Fibroblast of skin of left biceps (primary cell): ENCODE measurements at regions not wholly inside any gene's neighbourhood (a gene's known extent, or its start where the extent isn't known, plus 50 kb on each side); places are given as distances from the start of the nearest gene placed in this dataset.
A peak's percentile ranks its signal among the peaks of the same experiment; 100 is the strongest.
"Not testable (repeated sequence)": the region's sequence is repeated elsewhere in the genome, so short reads cannot be mapped to it uniquely, and the experiment has no call there.

Experiments
- DNase-seq, 2 experiments: peaks; one replicate each; pipeline ENCODE4 v3.0.0-alpha.2; 2013; ENCODE audit warnings: low read depth in 2 of 2

GRCh38 chr5:128730021-128730420, 192.0 kb upstream of the FBN2 start:
- DNase-seq = not testable (repeated sequence)

GRCh38 chr5:128735656-128736055, 197.6 kb upstream of the FBN2 start:
- DNase-seq = not testable (repeated sequence)

DNA sequence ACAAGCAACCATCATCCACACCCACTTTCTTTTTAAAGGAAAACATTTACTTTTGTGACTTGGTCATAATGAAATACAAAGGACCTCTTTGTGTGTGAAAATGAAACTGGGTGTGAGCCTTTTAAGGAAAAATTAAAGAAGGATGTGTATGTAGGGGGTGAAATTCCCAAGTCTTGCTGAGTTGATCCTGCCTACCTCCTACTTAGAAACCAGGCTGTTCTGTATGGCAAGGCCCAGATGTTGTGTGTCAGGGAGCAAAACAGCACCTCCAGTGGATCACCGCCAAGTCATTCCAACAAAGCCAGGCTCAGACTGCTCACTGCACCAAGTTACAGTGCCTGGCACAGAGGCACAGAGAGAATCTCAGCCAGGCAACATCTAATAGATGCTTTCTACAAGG, 198.5 kb upstream of the FBN2 start:
- no peak for DNase-seq

- DNase-seq = no peak
Observed at GRCh38 chr5:128749136-128749898, 211.3 kb upstream of the FBN2 start.

- no peak for DNase-seq
Observed at GRCh38 chr5:128750155-128750554, 212.1 kb upstream of the FBN2 start.

GRCh38 chr5:128757196-128757959, 207.9 kb upstream of the SLC27A6 start:
- no peak for DNase-seq

- DNase-seq = no peak
Observed at GRCh38 chr5:128762661-128763306, 202.5 kb upstream of the SLC27A6 start.

DNA sequence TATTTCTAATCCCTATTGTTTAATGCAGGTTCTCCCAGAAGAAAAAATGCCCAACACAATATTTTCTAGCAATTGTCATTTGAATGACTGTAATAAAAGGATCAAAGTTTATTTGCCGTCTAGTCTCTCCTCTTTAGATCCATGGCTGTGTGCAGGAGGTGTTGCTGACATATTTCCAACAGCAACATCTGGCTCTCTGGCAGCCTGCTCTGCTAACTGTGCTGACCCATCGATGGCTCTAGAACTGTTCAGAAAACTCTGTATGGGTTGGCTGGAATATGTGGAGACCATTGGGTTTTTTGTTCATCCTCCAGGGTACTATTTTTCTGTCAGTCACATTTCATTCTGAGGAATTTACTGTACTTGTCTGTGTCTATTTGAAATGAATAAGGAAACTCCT, 202.0 kb upstream of the SLC27A6 start:
- DNase-seq = no peak

DNA sequence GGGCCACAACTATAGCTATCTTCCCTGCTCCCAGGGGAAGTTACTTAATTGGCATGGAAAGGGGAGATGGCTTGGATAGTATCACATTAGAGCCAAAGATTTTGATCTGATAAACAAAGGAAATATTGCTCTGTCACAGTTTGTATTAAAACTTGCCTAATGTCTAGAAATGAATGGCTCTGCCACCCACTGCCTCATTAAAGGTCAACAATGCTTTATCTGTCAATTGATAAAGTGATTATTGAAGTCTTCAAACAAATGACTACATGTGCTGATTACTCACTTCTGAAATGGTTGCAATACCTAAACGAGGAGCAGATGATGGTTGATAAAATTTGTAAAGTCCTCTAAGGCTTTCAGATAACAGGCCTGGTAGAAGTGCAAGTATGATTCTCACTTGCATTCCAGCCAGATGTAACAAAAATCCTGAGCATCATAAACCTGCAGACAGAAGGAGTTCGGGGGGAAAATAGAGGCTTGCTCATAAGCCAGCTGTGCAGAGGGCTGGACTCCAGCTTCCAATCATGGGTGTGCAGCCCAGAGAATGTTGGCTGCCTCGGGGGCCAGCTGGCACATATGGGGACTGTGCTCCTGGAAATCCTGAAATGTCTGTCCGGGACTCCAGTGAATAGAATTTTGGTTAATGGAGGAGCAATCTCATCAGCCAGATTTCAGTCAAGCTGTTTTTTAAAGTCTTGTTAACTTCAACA, 200.5 kb upstream of the SLC27A6 start:
- no peak for DNase-seq

GRCh38 chr5:128765448-128766061, 199.7 kb upstream of the SLC27A6 start:
- no peak for DNase-seq

- DNase-seq = no peak
Observed at GRCh38 chr5:128766406-128766805, 198.9 kb upstream of the SLC27A6 start.

- no peak for DNase-seq
Observed at GRCh38 chr5:128770907-128771306, 194.4 kb upstream of the SLC27A6 start.

- DNase-seq = no peak
Observed at GRCh38 chr5:128772356-128772755, 192.9 kb upstream of the SLC27A6 start.

DNA sequence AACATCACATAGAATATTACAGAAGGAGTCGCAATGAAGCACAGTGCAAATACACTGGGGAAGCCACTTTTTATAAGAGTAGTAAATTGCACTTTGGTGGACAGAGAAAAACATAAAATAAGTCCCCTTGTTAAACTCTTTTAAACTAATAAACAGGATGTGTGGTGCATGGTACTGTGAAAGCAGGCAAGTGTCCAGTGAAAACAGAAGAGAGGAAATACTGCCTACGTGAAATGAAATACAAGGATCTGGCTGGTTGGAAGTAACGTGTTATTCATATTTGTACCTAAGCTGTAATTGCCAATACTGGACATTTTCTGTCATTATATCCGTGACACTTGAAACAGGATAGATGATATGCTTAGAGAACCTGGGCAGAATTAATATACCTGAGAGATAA, 191.9 kb upstream of the SLC27A6 start:
- no peak for DNase-seq

- DNase-seq = no peak
Observed at GRCh38 chr5:128774605-128775004, 190.7 kb upstream of the SLC27A6 start.

- no peak for DNase-seq
Observed at GRCh38 chr5:128775558-128775957, 189.7 kb upstream of the SLC27A6 start.

DNA sequence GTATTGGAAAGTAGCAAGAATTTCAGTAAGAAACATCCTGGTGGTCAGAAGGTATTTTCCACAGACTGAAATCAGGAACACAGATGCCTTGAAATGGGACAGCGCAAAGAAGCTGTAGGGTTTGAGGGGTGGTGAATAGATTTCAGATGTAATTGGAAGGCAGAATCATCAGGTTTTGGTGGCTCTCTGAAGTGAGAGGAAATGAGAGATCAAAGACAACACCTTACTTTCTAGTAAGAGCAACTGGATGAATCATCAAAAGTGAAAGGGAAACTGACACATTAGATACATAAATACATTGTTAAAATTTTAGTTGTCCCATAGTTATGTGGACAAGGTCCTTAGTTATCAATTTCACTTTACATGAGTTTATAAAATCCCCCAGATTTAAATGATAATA, 188.2 kb upstream of the SLC27A6 start:
- no peak for DNase-seq

DNA sequence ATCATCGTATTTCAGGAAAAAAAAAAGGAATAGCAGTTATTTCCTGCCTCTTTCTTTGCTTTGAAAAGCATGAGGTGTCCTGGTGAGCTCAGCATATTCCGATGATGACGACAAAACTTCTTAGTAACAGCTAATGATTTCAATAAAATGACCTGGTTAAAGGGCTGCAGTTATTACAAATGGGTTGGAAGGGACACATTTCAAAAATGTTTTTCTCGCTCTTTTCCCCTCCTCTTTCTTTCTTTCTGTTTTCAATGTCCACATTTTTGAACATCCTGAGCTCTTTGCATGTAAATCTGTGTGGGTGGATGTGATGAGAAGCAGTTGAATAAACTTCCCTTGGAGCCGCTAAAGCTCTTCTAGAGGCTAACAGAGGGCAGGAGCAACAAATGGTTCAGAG, 186.8 kb upstream of the SLC27A6 start:
- DNase-seq = no peak

- DNase-seq = peak; percentile 36 to 37
Observed at GRCh38 chr5:128782446-128782845, 182.8 kb upstream of the SLC27A6 start.

DNA sequence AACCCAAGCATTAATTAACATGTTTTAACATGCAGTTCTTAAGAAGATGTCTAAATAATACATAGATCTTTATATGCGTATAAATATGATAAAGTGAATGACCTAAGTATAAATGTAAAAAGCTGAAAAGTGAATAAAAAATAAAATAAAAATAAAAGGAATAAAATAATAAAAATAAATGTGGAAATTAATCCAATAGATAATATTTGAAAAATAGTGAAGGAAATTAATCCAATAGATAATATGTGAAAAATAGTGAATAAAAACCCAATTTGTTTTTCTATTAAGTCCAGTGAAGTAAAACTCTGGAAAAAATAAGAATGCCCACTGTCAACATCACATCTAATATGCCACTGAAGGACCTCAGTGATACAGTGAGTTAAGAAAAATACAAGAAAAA, 180.6 kb upstream of the SLC27A6 start:
- no peak for DNase-seq

- DNase-seq = no peak
Observed at GRCh38 chr5:128791312-128791711, 174.0 kb upstream of the SLC27A6 start.

GRCh38 chr5:128796506-128796905, 168.8 kb upstream of the SLC27A6 start:
- peak; percentile 16 to 29 for DNase-seq
